ENCODE measurements at regions not wholly inside any gene's neighbourhood (a gene's known extent, or its start where the extent isn't known, plus 50 kb on each side); places are given as distances from the start of the nearest gene placed in this dataset.

GRCh38 chr18:52289392-52289791, 50.6 kb upstream of the DCC start:
- Histone ChIP-seq H3K27me3 (ENCODE audit: insufficient read depth) (no peaks in the 10 kb centered on the region), H3K9me3 (no peaks in the 10 kb centered on the region), H3K4me2 (no peak overlapping the region), H3K9ac (no peak overlapping the region), H3K4me1 (ENCODE audit: control insufficient read depth in 1 of 2, insufficient read depth in 2 of 2, low read depth in 1 of 2, low read length in 1 of 2) (peaks cover 6 to 18% of the 10 kb centered on the region in 2 experiments; a peak in 3 of 4 replicates), H3K9me2 (no peaks in the 10 kb centered on the region), H3K79me2 (ENCODE audit: insufficient read depth) (no peaks in the 10 kb centered on the region), H4K20me1 (ENCODE audit: insufficient read depth) (no peaks in the 10 kb centered on the region), H3K4me3 (ENCODE audit: low read depth in 2 of 2, low read length in 1 of 2) (no peak overlapping the region), H3K27ac (ENCODE audit: low read depth in 2 of 2, low read length in 1 of 2) (no peak overlapping the region), H3K36me3 (replicated peaks in 1 of 2; ENCODE audit: control insufficient read depth in 1 of 2, insufficient read depth in 2 of 2, low read length in 1 of 2) (no peaks in the 10 kb centered on the region), H2AFZ (ENCODE audit: low read depth) (no peak overlapping the region), H3F3A (replicated peaks; ENCODE audit: insufficient read depth) (no peaks in the 10 kb centered on the region)
- POLR2A ChIA-PET, result no interaction called here
- 50% methylated on average over 1 of the region's 1 CpG for WGBS (ENCODE audit: low lambda C conversion rate)
- DNase-seq, result no peak
- CTCF ChIA-PET, result interaction anchor here (0.7 to 2.8 kb wide), 11 partner anchors 9 to 1193 kb away, joined by 3 to 34 read pairs (median 3); no protein-coding TSS in a partner anchor
- TF ChIP-seq YY1 (IDR thresholded peaks at IDR 0.05; ENCODE audit: low read depth) (no peak), EZH2phosphoT487 (IDR thresholded peaks at IDR 0.05; ENCODE audit: borderline replicate concordance, low read depth) (no peak), MEF2A (IDR thresholded peaks at IDR 0.05; ENCODE audit: borderline replicate concordance, low read depth) (no peak)

Small RNA genes in the stretch of these regions (small RNA-seq; reads per million reads assigned to genes)
- 0 reads per million in 7 experiments for gene RNU1-46P

All from SK-N-SH (cell line).